HFF-Myc (cell line): ENCODE measurements at regions not wholly inside any gene's neighbourhood (a gene's known extent, or its start where the extent isn't known, plus 50 kb on each side); places are given as distances from the start of the nearest gene placed in this dataset.

Experiments used
- DNase-seq: peaks from one replicate; pipeline ENCODE4 v3.0.0-alpha.2; 2011; ENCODE audit warnings: low read depth; ENCODE audit errors: extremely low read depth
- H3K4me3 ChIP-seq: replicated peaks from 2 replicates; pipeline ENCODE4 v1.5.1; 2011; ENCODE audit warnings: low read depth, mild to moderate bottlenecking, control low read depth, low read length
- CTCF ChIP-seq: IDR thresholded peaks from 2 replicates; pipeline ENCODE4 v1.5.1; 2012; ENCODE audit warnings: mild to moderate bottlenecking, low read depth, low read length, control low read depth; ENCODE audit errors: missing control alignments

DNA sequence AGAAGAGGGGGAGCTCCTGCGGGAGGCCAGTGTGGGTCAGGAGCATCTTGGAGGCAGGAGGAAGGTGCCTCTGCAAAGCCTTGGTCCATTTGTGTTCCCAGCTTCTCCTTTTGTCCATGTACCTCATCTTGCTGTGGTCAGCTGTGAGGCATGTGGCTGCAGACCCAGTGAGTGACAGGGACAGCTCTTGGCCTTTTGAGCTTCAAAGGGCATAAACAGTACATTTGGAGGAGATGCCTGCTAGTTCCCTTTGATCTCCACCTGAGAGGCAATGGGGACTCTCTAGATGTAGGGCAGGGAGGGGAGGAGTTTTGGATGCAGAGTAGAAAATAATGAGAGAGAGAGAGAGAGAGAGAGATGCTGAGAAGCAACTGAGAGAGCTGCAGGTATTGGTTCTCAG lies 270.0 kb downstream of the TLE3 start:
- no peak overlapping the region for H3K4me3 ChIP-seq

GRCh38 chr15:69828181-69828828 lies 269.4 kb downstream of the TLE3 start:
- H3K4me3 ChIP-seq: no peak overlapping the region
- no peak for DNase-seq
- no peak for TF ChIP-seq CTCF

More for the DNA sequence above, 270.0 kb downstream of the TLE3 start:
- no peak for DNase-seq
- no peak for TF ChIP-seq CTCF

GRCh38 chr15:69829974-69830373 lies 267.7 kb downstream of the TLE3 start:
- no peak for TF ChIP-seq CTCF
- no peak for DNase-seq
- no peak overlapping the region for H3K4me3 ChIP-seq

- no peak overlapping the region for H3K4me3 ChIP-seq
- DNase-seq: no peak
- TF ChIP-seq CTCF: no peak
Measured at GRCh38 chr15:69830430-69830829, 267.3 kb downstream of the TLE3 start.

GRCh38 chr15:69830876-69831275 lies 266.8 kb downstream of the TLE3 start:
- DNase-seq: no peak

GRCh38 chr15:69834267-69834666 lies 263.4 kb downstream of the TLE3 start:
- no peak overlapping the region for H3K4me3 ChIP-seq
- TF ChIP-seq CTCF: no peak
- no peak for DNase-seq

More at GRCh38 chr15:69830876-69831275, 266.8 kb downstream of the TLE3 start:
- no peak for TF ChIP-seq CTCF
- H3K4me3 ChIP-seq: no peak overlapping the region

DNA sequence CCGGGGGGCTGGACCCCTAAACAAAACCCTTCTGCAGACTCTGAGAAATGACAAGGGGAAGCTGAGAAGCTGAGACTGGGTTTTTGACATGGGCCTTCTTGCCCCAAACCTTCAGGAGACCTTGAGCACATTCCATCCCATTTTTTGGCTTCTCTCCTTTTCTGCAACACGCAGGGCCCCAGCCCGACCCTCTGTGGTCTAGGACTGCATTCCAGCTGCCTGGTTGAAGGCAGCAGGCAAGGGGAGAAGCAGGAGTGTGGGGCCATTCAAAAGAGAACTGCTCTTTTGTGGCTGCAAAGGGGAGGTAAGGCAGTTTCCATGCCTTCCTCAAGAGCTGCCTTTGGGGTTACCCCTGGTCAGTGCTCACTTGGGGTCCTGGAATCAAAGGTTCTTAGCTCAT lies 263.0 kb downstream of the TLE3 start:
- TF ChIP-seq CTCF: no peak
- no peak for DNase-seq
- no peak overlapping the region for H3K4me3 ChIP-seq
